ENCODE measurements at regions not wholly inside any gene's neighbourhood (a gene's known extent, or its start where the extent isn't known, plus 50 kb on each side); places are given as distances from the start of the nearest gene placed in this dataset.

DNA sequence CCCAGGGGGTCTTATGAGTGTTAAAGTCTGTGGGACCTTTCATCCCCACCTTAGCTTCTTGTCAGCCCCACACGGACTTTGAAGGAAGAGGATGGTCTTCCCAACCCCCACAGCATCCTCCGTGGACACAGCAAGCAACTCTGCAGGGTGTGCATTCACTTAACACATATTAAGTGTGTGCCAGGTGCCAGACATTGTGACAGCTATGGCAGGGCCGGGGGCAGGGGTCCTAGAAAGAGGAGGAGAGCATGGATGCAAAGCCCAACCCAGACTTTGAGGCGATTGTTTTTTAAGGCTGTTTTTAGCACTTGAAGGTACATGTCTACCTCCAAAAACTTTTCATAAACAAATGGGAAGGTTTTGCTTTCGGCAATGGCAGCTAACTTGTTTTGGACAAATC lies 121.6 kb upstream of the KCNG1 start:
- H3K4me3 ChIP-seq = no peak overlapping the region
- H3K4me1 ChIP-seq = no peaks in the 10 kb centered on the region
- no peak overlapping the region for H3K27ac ChIP-seq
- ATAC-seq (no peak), DNase-seq (no peak)
- TF ChIP-seq, protein P1, sequence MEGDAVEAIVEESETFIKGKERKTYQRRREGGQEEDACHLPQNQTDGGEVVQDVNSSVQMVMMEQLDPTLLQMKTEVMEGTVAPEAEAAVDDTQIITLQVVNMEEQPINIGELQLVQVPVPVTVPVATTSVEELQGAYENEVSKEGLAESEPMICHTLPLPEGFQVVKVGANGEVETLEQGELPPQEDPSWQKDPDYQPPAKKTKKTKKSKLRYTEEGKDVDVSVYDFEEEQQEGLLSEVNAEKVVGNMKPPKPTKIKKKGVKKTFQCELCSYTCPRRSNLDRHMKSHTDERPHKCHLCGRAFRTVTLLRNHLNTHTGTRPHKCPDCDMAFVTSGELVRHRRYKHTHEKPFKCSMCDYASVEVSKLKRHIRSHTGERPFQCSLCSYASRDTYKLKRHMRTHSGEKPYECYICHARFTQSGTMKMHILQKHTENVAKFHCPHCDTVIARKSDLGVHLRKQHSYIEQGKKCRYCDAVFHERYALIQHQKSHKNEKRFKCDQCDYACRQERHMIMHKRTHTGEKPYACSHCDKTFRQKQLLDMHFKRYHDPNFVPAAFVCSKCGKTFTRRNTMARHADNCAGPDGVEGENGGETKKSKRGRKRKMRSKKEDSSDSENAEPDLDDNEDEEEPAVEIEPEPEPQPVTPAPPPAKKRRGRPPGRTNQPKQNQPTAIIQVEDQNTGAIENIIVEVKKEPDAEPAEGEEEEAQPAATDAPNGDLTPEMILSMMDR (IDR thresholded peaks at IDR 0.05) = no peak
- intact Hi-C loops (cut with DNase I) = no loop called here
- peaks cover 8% of the 10 kb centered on the region for H3K27me3 ChIP-seq (ENCODE audit: low read depth)
- H3K36me3 ChIP-seq = no peaks in the 10 kb centered on the region
- no peaks in the 10 kb centered on the region for H3K9me3 ChIP-seq

DNA sequence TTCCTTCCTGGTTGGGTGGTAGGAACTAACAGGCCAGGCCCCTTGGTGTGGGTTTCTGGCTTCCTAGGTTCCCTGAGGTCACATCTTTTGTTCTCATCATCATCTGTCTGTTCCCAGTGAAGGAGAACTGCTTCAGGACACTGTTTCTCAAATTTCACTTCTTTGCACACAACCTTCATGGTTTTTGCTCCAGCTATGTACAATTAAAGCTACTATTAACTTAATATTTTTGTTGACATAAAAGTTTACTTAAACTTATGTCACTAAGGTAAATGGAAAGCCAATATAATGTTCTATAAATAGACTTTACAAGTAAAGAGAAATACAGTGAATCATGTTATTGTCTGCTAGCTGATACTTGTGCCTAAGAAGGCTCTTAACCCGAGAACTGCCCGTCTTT lies 120.7 kb upstream of the KCNG1 start:
- peaks cover 8% of the 10 kb centered on the region for H3K27me3 ChIP-seq (ENCODE audit: low read depth)
- H3K4me1 ChIP-seq = no peaks in the 10 kb centered on the region
- no peak for ATAC-seq
- no peak overlapping the region for H3K4me3 ChIP-seq
- no peaks in the 10 kb centered on the region for H3K9me3 ChIP-seq
- H3K36me3 ChIP-seq = no peaks in the 10 kb centered on the region
- no peak overlapping the region for H3K27ac ChIP-seq
- intact Hi-C loops (cut with DNase I) = no loop called here
- TF ChIP-seq, protein P1 (IDR thresholded peaks at IDR 0.05) = no peak
- DNase-seq = no peak

DNA sequence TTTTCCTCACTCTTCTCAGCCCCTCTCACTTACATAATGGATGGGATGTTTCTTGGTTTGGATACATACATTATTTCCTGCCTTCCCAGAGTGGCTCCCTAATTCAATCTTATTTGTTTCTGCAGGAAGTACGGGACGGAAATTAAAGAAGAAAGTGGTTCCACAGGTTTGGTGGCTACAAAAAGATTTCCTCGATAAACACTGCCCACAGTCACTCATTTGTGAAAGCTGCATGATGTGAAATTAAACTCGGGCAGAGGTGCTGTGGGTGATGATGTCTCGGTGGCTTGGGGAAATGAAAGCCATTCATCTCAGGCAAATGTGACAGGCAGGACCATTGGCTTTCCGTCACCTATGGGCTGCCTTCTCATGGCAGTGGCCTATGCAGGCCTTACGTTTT lies 119.5 kb upstream of the KCNG1 start:
- Histone ChIP-seq H3K4me3 (no peak overlapping the region), H3K27ac (no peak overlapping the region), H3K4me1 (no peaks in the 10 kb centered on the region), H3K27me3 (ENCODE audit: low read depth) (peaks cover 8% of the 10 kb centered on the region), H3K36me3 (no peaks in the 10 kb centered on the region), H3K9me3 (no peaks in the 10 kb centered on the region)
- ATAC-seq (no peak), DNase-seq (no peak)
- intact Hi-C loops (cut with DNase I) = no loop called here
- TF ChIP-seq, protein P1 (IDR thresholded peaks at IDR 0.05) = no peak

DNA sequence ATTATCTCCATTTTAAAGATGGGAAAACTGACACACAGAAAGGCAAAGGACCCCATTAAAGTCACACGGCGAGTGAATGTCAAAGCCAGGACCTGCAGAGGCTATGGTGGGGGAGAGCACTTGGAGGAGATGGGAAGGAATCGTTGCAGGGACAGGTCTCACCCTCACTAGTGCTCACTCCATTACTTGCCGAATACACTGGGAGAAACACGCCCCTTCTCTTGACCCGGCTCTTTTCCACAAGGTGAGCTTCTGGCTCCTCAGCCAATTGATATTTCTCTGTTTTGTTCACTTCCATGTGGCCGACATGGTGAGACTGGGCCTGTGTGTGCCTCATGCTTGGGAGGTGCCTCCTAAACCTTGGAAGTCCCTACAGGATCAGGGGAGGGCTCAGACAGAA lies 117.8 kb upstream of the KCNG1 start:
- no peak for ATAC-seq
- H3K9me3 ChIP-seq = no peaks in the 10 kb centered on the region
- H3K27me3 ChIP-seq (ENCODE audit: low read depth) = peaks cover 8% of the 10 kb centered on the region
- no peak overlapping the region for H3K4me3 ChIP-seq
- intact Hi-C loops (cut with DNase I) = no loop called here
- H3K4me1 ChIP-seq = no peaks in the 10 kb centered on the region
- H3K36me3 ChIP-seq = no peaks in the 10 kb centered on the region
- no peak overlapping the region for H3K27ac ChIP-seq
- no peak for DNase-seq
- TF ChIP-seq, protein P1 (IDR thresholded peaks at IDR 0.05) = no peak

DNA sequence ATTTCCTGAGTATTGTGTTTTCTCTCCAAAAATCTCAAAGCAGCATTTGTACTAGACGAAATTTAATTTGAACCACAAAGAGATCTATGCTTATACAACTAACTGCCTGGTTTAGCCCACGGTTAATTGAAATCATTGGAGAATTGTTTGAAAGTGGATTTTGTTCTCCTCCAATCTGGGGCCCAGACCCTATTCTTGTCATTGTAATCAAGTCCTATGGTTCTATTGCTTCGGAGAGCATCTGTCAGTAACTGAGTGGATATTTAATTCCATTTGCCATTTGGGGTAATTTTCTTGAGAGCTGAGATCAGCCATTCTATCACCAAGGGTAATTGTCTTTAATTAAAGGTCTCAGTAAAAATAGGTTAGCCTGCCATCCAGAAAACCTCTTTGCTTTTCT lies 117.0 kb upstream of the KCNG1 start:
- intact Hi-C loops (cut with DNase I) = no loop called here
- peaks cover 8% of the 10 kb centered on the region for H3K27me3 ChIP-seq (ENCODE audit: low read depth)
- H3K4me1 ChIP-seq = no peaks in the 10 kb centered on the region
- no peak for ATAC-seq
- DNase-seq = no peak
- no peaks in the 10 kb centered on the region for H3K9me3 ChIP-seq
- H3K27ac ChIP-seq = no peak overlapping the region
- TF ChIP-seq, protein P1 (IDR thresholded peaks at IDR 0.05) = no peak
- no peak overlapping the region for H3K4me3 ChIP-seq
- H3K36me3 ChIP-seq = no peaks in the 10 kb centered on the region

DNA sequence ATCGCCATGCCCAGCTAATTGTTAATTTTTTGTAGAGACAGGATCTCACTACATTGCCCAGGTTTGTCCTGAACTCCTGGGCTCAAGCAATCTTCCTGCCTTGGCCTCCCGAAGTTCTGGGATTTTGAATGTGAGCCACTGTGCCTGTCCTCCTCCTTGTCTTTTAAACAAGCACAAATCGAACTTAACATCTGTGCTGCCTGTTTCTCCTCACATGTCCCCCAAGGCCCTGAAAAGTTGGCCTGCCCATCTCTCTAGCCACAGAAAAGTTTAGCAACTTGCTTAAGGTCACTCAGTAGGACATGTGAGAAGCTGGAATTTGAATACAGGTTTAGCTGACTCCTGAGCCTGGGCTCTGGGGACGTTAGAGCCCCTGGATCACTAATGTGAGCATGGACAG lies 115.7 kb upstream of the KCNG1 start:
- H3K27ac ChIP-seq = no peak overlapping the region
- peaks cover 3% of the 10 kb centered on the region for H3K27me3 ChIP-seq (ENCODE audit: low read depth)
- DNase-seq (no peak), ATAC-seq (no peak)
- no peaks in the 10 kb centered on the region for H3K36me3 ChIP-seq
- intact Hi-C loops (cut with DNase I) = no loop called here
- H3K9me3 ChIP-seq = no peaks in the 10 kb centered on the region
- TF ChIP-seq, protein P1 (IDR thresholded peaks at IDR 0.05) = no peak
- H3K4me3 ChIP-seq = no peak overlapping the region
- H3K4me1 ChIP-seq = no peaks in the 10 kb centered on the region

Measured in lower lobe of right lung (tissue), 2 donors.